ENCODE measurements at regions not wholly inside any gene's neighbourhood (a gene's known extent, or its start where the extent isn't known, plus 50 kb on each side); places are given as distances from the start of the nearest gene placed in this dataset.

DNA sequence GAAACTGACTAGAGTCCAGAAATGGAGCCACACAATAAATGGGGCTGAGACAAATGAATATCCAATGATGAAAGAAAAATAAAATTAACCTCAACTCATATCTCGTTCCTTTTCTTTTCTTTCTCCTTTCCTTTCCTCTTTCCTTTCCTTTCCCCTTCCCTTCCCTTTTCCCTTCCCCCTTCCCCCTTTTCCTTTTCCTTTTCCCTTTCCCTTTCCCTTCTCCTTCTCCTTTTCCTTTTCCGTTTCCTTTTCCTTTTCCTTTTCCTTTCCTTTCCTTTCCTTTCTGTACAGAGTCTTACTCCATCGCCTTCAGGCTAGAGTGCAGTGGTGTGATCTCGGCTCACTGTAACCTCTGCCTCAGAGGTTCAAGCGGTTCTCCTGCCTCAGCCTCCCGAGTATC is 146.3 kb downstream of the RTL9 start:
- TF ChIP-seq, protein P1, sequence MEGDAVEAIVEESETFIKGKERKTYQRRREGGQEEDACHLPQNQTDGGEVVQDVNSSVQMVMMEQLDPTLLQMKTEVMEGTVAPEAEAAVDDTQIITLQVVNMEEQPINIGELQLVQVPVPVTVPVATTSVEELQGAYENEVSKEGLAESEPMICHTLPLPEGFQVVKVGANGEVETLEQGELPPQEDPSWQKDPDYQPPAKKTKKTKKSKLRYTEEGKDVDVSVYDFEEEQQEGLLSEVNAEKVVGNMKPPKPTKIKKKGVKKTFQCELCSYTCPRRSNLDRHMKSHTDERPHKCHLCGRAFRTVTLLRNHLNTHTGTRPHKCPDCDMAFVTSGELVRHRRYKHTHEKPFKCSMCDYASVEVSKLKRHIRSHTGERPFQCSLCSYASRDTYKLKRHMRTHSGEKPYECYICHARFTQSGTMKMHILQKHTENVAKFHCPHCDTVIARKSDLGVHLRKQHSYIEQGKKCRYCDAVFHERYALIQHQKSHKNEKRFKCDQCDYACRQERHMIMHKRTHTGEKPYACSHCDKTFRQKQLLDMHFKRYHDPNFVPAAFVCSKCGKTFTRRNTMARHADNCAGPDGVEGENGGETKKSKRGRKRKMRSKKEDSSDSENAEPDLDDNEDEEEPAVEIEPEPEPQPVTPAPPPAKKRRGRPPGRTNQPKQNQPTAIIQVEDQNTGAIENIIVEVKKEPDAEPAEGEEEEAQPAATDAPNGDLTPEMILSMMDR (IDR thresholded peaks at IDR 0.05) = no peak
- no peak for TF ChIP-seq POLR2A (IDR thresholded peaks at IDR 0.05)

All from transverse colon (tissue), 3 donors.